ENCODE measurements at regions not wholly inside any gene's neighbourhood (a gene's known extent, or its start where the extent isn't known, plus 50 kb on each side); places are given as distances from the start of the nearest gene placed in this dataset.

- Histone ChIP-seq H3K9me3 (ENCODE audit: control insufficient read depth, insufficient read depth, low read depth, low read length) (no peaks in the 10 kb centered on the region), H3K27ac (ENCODE audit: low read length) (no peak overlapping the region), H3K27me3 (ENCODE audit: control insufficient read depth, insufficient read depth, low read length) (no peaks in the 10 kb centered on the region), H3K36me3 (ENCODE audit: control insufficient read depth, insufficient read depth, low read length) (no peaks in the 10 kb centered on the region), H3K4me3 (ENCODE audit: low read depth in 2 of 2, low read length in 2 of 2) (no peak overlapping the region), H3K4me1 (ENCODE audit: control insufficient read depth, insufficient read depth, low read length) (no peaks in the 10 kb centered on the region)
- TF ChIP-seq, protein P1, sequence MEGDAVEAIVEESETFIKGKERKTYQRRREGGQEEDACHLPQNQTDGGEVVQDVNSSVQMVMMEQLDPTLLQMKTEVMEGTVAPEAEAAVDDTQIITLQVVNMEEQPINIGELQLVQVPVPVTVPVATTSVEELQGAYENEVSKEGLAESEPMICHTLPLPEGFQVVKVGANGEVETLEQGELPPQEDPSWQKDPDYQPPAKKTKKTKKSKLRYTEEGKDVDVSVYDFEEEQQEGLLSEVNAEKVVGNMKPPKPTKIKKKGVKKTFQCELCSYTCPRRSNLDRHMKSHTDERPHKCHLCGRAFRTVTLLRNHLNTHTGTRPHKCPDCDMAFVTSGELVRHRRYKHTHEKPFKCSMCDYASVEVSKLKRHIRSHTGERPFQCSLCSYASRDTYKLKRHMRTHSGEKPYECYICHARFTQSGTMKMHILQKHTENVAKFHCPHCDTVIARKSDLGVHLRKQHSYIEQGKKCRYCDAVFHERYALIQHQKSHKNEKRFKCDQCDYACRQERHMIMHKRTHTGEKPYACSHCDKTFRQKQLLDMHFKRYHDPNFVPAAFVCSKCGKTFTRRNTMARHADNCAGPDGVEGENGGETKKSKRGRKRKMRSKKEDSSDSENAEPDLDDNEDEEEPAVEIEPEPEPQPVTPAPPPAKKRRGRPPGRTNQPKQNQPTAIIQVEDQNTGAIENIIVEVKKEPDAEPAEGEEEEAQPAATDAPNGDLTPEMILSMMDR (IDR thresholded peaks at IDR 0.05), result no peak
- TF ChIP-seq, protein P2, sequence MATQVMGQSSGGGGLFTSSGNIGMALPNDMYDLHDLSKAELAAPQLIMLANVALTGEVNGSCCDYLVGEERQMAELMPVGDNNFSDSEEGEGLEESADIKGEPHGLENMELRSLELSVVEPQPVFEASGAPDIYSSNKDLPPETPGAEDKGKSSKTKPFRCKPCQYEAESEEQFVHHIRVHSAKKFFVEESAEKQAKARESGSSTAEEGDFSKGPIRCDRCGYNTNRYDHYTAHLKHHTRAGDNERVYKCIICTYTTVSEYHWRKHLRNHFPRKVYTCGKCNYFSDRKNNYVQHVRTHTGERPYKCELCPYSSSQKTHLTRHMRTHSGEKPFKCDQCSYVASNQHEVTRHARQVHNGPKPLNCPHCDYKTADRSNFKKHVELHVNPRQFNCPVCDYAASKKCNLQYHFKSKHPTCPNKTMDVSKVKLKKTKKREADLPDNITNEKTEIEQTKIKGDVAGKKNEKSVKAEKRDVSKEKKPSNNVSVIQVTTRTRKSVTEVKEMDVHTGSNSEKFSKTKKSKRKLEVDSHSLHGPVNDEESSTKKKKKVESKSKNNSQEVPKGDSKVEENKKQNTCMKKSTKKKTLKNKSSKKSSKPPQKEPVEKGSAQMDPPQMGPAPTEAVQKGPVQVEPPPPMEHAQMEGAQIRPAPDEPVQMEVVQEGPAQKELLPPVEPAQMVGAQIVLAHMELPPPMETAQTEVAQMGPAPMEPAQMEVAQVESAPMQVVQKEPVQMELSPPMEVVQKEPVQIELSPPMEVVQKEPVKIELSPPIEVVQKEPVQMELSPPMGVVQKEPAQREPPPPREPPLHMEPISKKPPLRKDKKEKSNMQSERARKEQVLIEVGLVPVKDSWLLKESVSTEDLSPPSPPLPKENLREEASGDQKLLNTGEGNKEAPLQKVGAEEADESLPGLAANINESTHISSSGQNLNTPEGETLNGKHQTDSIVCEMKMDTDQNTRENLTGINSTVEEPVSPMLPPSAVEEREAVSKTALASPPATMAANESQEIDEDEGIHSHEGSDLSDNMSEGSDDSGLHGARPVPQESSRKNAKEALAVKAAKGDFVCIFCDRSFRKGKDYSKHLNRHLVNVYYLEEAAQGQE (IDR thresholded peaks at IDR 0.05; ENCODE audit: insufficient read depth in 1 of 2, low read depth in 2 of 2, low read length in 1 of 2), result no peak
- TF ChIP-seq TCF7L2 (IDR thresholded peaks at IDR 0.05; ENCODE audit: low read depth, low read length) (no peak), POLR2AphosphoS5 (IDR thresholded peaks at IDR 0.05; ENCODE audit: low read depth, low read length) (no peak), SIN3A (IDR thresholded peaks at IDR 0.05; ENCODE audit: borderline replicate concordance, insufficient read depth, low read depth, low read length) (no peak)
- ChIA-PET CTCF (no interaction called here), POLR2A (no interaction called here)
- no peak for DNase-seq (ENCODE audit: low read depth, low spot score)
- no TSS peak for BruUV-seq (replicated peaks)
- ATAC-seq, result no peak
- intact Hi-C loops (cut with micrococcal nuclease; ENCODE audit: unreplicated experiment), result no loop called here
- in situ Hi-C loops (cut with HindIII; ENCODE audit: low pct_unique_long_range_greater_than_20kb, low sequenced_read_pairs), result no loop called here
Measured at GRCh38 chr14:38385836-38386235, 129.9 kb upstream of the CLEC14A start.

DNA sequence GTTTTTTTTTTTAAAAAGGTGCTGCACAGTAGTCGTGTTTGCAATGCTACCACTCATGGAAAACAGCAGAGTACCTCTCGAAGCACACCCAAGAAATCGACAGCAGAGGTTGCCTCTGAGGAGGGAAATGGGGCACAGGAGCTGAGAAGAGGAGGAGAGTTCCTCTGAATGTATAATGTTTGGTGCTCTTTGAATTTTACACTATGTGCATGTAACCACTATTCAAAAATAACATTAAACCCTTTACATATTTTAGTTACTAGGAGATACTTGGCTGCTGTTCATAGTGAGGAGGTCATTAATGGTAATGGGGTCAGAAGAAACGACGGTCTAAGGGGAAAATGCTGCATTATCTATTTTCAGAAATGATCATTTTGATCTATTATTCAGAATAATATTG lies 129.4 kb upstream of the CLEC14A start:
- in situ Hi-C loops (cut with HindIII; ENCODE audit: low pct_unique_long_range_greater_than_20kb, low sequenced_read_pairs), result no loop called here
- intact Hi-C loops (cut with micrococcal nuclease; ENCODE audit: unreplicated experiment), result no loop called here

More for the DNA sequence above, 129.4 kb upstream of the CLEC14A start:
- ATAC-seq (no peak), DNase-seq (ENCODE audit: low read depth, low spot score) (no peak)
- BruUV-seq (replicated peaks), result no TSS peak
- TF ChIP-seq, protein P1 (IDR thresholded peaks at IDR 0.05), result no peak
- no peak for TF ChIP-seq SIN3A (IDR thresholded peaks at IDR 0.05; ENCODE audit: borderline replicate concordance, insufficient read depth, low read depth, low read length)
- TF ChIP-seq, protein P2 (IDR thresholded peaks at IDR 0.05; ENCODE audit: insufficient read depth in 1 of 2, low read depth in 2 of 2, low read length in 1 of 2), result no peak
- TF ChIP-seq TCF7L2 (IDR thresholded peaks at IDR 0.05; ENCODE audit: low read depth, low read length), result no peak
- no peak for TF ChIP-seq POLR2AphosphoS5 (IDR thresholded peaks at IDR 0.05; ENCODE audit: low read depth, low read length)
- no peak overlapping the region for H3K4me3 ChIP-seq (ENCODE audit: low read depth in 2 of 2, low read length in 2 of 2)
- H3K36me3 ChIP-seq (ENCODE audit: control insufficient read depth, insufficient read depth, low read length), result no peaks in the 10 kb centered on the region
- H3K4me1 ChIP-seq (ENCODE audit: control insufficient read depth, insufficient read depth, low read length), result no peaks in the 10 kb centered on the region
- ChIA-PET CTCF (no interaction called here), POLR2A (no interaction called here)
- no peak overlapping the region for H3K27ac ChIP-seq (ENCODE audit: low read length)
- H3K9me3 ChIP-seq (ENCODE audit: control insufficient read depth, insufficient read depth, low read depth, low read length), result no peaks in the 10 kb centered on the region
- H3K27me3 ChIP-seq (ENCODE audit: control insufficient read depth, insufficient read depth, low read length), result no peaks in the 10 kb centered on the region

Measured in Panc1 (cell line).